GM04504 (cell line): ENCODE measurements at regions not wholly inside any gene's neighbourhood (a gene's known extent, or its start where the extent isn't known, plus 50 kb on each side); places are given as distances from the start of the nearest gene placed in this dataset.
"Not testable (repeated sequence)": the region's sequence is repeated elsewhere in the genome, so short reads cannot be mapped to it uniquely, and the experiment has no call there.

Experiments
- DNase-seq: peaks from one replicate; pipeline ENCODE4 v3.0.0-alpha.2; 2012; ENCODE audit warnings: low read depth

GRCh38 chr1:73065339-73066041, 783.2 kb upstream of the NEGR1 start:
- no peak for DNase-seq

DNA sequence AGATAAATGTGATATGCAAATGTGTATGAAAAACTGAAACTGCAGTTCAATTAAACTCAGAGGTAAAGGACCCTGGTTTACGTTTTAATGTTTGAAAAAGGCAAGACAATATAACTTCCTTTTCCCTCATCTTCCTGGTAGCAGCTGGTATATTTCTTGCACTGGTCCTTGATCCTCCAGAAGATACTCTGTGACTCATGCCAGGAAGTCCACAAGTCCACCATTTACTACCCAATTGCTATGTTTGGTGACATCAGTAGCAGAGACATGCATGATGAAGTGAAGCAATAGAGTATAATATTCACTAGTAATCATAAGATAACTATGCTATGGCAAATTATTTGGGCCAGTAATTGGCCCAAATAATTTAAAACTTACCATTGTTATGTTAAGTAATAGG, 774.5 kb upstream of the NEGR1 start:
- DNase-seq = no peak

- no peak for DNase-seq
Observed at GRCh38 chr1:73044241-73045036, 762.1 kb upstream of the NEGR1 start.

DNA sequence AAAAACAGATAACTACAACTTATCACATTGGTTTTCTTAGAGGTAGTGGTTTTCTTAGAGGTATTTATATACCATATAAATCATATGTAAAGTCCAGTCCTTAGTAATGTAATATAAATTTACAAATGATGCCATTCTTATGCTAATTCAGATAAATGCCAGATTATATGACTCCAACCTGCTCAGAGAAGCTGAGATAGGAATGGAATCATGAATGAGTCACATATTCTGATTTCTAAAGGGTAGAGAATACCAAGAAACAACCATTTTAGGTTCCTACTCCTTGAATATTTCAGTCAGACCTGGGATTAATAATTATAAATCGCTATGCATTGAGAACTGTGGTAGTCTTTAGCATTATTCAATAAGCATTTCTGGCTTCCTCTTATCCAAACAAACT, 760.1 kb upstream of the NEGR1 start:
- no peak for DNase-seq

DNA sequence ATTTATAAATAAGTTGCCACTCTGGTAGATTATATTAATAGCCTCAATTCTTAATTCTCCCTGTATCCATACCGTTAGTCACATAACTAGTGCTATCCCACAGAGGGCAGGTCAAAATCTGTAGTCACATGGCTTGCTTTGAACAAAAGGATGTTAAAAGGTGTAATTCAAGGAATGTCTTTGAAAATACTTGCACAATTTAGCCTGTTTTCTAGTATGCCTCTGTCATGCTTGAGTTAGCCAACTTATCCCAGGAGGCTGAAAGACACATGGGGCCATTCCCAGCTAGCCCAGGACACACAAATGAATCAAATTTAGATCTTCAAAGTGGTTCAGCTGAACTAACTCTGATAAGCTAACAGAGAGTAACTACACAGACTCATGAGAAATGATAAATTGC, 758.5 kb upstream of the NEGR1 start:
- no peak for DNase-seq

- DNase-seq = no peak
Observed at GRCh38 chr1:73034271-73034670, 751.9 kb upstream of the NEGR1 start.

DNA sequence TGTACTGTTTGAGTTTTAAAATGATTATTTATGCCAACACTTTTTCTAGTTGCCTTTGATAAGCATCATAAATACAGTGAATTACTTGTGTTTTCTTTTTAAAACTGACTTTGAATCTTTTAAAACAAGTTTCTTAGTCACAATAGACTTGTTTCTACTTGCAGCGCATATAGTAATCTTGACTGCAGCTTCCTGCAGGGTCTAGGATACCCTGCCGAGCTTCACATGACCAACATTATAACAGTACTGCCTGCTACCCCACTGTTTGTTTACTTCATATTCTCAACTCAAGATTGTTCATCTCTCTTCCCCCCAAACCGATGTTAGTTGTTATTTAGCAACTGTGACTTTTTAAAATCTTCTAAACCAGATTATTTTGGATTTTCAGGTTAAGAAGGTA, 751.3 kb upstream of the NEGR1 start:
- DNase-seq = no peak

- no peak for DNase-seq
Observed at GRCh38 chr1:73029571-73029970, 747.2 kb upstream of the NEGR1 start.

DNA sequence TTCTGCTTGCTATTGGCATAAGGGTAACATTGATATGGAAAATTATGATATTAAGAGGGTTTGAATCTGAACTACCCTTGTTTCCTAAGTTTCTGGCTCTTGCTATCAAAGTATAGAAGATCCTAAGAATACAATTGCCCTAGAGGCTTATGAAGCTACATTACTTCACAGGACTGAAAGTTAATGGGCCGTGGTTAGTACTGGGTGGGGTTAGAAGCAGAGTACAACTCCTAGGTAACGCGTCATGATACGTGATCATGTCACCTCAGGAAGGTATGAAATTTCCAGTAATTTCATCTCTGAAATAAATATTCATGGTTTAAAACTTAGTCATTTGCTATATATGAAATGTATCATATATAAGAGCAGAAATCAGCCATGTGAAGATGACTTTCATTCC, 743.8 kb upstream of the NEGR1 start:
- DNase-seq = no peak

- DNase-seq = no peak
Observed at GRCh38 chr1:73009938-73010337, 727.6 kb upstream of the NEGR1 start.

- no peak for DNase-seq
Observed at GRCh38 chr1:73009311-73009710, 727.0 kb upstream of the NEGR1 start.

GRCh38 chr1:72997624-72998023, 715.3 kb upstream of the NEGR1 start:
- DNase-seq = no peak

DNA sequence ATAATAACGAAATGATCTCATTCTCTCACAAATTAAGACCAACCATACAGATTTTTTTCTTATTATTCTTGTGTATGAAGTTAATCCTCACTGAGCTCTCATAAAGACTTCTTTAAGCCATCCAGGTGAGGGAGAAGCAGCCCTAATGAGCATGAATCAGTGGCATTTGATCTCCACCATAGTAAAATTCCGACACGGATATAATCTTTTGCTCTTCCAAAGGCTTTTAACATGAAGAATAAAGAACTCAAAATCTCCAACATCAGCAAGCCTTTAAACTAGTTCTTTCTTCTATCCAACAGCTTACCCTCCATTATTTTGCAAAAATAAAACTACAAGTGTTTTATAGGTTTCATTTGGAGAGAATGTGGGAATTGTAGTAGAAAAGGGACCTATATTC, 714.7 kb upstream of the NEGR1 start:
- no peak for DNase-seq

GRCh38 chr1:72987871-72988270, 705.5 kb upstream of the NEGR1 start:
- DNase-seq = not testable (repeated sequence)

DNA sequence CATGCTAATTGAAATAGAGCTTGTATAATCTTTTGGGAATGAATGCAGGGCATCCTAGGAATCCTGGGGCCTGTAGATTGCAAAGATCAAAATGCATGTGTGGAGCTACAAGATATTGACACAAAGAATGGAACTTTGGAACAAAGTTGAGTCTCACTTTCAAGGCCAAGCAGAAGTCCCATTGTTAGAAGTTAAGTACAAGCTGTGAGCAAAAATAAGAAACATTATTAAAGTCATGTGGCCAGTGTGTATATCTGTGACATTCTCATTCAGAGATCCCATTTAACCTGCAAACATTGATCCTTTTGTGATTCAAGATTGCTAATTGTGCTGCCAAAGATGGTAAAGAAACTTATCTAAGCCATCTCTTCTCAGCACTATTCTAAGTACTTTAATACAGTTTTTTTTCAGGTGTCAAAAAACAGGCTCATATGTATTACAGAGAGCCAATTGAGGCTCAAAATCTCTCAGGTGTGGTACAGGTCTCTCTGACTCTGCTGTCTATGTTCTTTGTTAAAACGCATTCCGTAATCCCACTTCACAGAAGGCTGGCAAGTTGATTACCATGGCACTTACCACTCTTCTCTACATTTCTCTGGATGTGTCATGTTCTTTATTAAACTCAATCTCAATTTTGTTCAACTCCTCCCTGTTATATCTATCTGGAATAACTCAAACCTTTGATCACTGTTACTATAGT, 704.4 kb upstream of the NEGR1 start:
- DNase-seq = no peak

DNA sequence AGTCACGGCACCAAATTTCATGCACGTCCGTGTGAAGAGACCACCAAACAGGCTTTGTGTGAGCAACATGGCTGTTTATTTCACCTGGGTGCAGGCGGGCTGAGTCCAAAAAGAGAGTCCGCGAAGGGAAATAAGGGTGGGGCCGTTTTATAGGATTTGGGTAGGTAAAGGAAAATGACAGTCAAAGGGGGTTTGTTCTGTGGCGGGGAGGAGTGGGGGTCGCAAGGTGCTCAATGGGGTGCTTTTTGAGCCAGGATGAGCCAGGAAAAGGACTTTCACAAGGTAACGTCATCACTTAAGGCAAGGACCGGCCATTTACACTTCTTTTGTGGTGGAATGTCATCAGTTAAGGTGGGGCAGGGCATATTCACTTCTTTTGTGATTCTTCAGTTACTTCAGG, 702.7 kb upstream of the NEGR1 start:
- not testable (repeated sequence) for DNase-seq

GRCh38 chr1:72983011-72983410, 700.7 kb upstream of the NEGR1 start:
- not testable (repeated sequence) for DNase-seq

DNA sequence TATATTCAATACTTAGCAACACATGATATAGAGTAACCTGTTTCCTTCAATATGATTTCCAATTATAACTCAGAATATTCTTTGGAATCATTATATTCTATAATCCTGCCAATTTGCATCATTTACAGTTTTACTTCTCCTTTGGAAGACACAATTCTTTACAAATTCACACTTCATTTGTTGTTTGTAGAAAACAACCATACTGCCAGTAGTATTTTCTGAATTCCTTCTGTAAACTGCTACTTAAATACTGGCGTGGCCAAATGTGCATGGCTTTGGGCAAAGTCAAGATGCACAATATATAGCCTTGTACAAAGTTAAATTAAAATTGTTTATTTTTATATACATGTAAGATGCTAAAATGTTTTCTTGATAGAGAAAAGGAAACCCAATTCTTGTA, 687.1 kb upstream of the NEGR1 start:
- no peak for DNase-seq

GRCh38 chr1:72954943-72955342, 672.6 kb upstream of the NEGR1 start:
- DNase-seq = no peak

DNA sequence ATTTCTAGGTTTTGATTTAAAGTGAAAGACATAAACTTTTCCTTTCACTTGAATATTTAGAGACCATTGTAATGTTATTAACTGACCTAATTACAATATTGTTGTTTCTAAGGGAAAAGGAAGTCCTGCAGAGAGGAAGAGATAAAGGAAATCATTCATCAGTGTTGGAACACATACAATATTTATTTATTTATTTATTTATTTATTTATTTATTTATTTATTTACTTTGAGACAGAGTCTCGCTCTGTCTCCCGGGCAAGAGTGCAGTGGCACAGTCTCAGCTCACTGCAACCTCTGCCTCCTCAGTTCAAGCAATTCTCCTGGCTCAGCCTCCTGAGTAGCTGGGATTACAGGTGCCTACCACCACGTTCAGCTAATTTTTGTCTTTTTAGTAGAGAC, 668.6 kb upstream of the NEGR1 start:
- not testable (repeated sequence) for DNase-seq

GRCh38 chr1:72946903-72947499, 664.7 kb upstream of the NEGR1 start:
- DNase-seq = no peak

- no peak for DNase-seq
Observed at GRCh38 chr1:72942008-72942407, 659.7 kb upstream of the NEGR1 start.

DNA sequence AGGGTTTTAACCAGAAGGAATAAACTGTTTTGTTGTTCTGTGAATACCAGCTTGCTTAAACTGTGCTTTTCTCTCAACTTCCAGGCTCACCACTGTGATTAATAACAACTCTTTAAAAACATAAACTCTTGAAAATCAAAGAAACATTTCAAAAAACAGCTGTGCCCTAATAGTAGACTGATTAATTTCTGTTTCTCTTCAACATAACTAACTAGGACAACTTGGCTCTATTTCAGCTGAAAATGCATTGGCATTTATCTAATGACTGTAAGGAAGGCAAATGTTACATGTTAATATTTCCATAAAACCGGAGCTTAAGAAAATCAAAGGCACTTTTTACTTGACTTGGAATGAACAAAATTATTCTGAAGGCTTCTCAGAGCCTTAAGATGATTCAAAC, 656.1 kb upstream of the NEGR1 start:
- DNase-seq = no peak
